ENCODE measurements at regions not wholly inside any gene's neighbourhood (a gene's known extent, or its start where the extent isn't known, plus 50 kb on each side); places are given as distances from the start of the nearest gene placed in this dataset.
"Not testable (repeated sequence)": the region's sequence is repeated elsewhere in the genome, so short reads cannot be mapped to it uniquely, and the experiment has no call there.

DNA sequence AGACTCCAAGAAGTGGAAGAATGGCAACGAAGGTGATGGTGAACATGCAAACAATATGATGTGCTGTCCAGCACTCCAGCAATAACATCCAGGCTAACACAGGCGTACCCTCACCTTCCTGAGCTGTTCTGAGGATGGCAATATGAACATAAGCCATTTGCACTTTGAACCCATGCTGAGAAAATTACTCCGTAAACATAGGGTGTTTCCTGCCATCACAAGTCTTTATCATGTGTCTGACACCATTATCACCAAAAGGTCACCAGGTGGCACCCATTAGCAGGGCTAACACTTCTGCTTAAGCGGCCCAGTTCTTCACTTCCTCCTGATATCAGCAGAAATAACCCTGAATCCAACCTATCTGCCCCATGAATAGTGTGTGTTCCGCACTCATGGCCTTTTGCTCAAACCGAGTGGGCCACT, 482.8 kb downstream of the MED13L start:
- DNase-seq (ENCODE audit: low read depth), result no peak

DNA sequence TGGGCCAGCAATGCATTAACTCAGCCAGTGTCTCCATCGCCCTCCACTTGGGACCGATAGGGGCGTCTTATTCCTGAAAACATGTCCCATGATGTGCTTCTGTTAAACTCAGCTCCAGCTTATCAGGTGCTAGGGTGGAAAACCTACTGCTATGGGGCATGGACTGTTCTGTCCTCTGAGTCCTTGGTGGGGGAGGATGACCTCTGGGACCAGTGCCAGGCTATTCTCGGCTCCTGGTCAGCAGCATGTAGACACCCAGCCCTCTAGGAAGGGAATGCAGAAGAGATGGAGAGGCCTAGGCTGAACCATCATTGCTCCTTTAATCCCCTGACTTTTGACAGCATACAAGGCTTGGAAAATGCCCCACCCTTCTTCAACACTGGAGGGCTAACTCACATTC, 486.2 kb downstream of the MED13L start:
- no peak for DNase-seq (ENCODE audit: low read depth)
- H3K4me3 ChIP-seq (replicated peaks; ENCODE audit: low read depth, low read length), result no peak overlapping the region
- TF ChIP-seq, protein P1, sequence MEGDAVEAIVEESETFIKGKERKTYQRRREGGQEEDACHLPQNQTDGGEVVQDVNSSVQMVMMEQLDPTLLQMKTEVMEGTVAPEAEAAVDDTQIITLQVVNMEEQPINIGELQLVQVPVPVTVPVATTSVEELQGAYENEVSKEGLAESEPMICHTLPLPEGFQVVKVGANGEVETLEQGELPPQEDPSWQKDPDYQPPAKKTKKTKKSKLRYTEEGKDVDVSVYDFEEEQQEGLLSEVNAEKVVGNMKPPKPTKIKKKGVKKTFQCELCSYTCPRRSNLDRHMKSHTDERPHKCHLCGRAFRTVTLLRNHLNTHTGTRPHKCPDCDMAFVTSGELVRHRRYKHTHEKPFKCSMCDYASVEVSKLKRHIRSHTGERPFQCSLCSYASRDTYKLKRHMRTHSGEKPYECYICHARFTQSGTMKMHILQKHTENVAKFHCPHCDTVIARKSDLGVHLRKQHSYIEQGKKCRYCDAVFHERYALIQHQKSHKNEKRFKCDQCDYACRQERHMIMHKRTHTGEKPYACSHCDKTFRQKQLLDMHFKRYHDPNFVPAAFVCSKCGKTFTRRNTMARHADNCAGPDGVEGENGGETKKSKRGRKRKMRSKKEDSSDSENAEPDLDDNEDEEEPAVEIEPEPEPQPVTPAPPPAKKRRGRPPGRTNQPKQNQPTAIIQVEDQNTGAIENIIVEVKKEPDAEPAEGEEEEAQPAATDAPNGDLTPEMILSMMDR (IDR thresholded peaks at IDR 0.05; ENCODE audit: low read length, missing control alignments), result no peak

More for the DNA sequence above, 482.8 kb downstream of the MED13L start:
- no peak overlapping the region for H3K4me3 ChIP-seq (replicated peaks; ENCODE audit: low read depth, low read length)
- TF ChIP-seq, protein P1 (IDR thresholded peaks at IDR 0.05; ENCODE audit: low read length, missing control alignments), result no peak

DNA sequence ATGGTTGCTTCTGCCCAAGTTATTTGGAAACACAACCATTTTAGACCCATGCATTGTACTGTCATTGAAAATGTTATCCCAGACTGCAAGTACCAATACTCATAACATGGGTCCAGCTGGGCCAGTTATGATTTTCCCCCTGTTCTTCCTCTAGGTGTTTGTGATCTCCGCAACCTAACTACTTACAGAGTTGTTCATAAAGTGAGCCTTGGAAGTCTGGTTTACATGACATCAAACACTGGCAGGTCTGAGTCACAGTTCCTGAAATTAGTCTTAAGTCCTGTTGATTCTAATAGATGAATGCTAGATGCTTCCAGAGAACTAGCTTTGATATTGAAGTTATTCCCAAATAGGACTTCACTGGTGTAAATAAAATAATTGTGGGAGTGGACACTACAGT, 487.0 kb downstream of the MED13L start:
- no peak overlapping the region for H3K4me3 ChIP-seq (replicated peaks; ENCODE audit: low read depth, low read length)
- no peak for DNase-seq (ENCODE audit: low read depth)
- TF ChIP-seq, protein P1 (IDR thresholded peaks at IDR 0.05; ENCODE audit: low read length, missing control alignments), result no peak

DNA sequence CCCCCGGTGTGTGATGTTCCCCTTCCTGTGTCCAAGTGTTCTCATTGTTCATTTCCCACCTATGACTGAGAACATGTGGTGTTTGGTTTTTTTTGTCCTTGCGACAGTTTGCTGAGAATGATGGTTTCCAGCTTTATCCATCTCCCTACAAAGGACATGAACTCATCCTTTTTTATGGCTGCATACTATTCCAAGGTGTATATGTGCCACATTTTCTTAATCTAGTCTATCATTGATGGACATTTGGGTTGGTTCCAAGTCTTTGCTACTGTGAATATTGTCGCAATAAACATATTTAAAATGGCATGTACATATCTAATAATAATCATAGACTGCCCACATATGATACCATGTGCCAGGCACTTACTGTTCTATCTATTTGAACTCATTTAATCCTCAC, 491.0 kb downstream of the MED13L start:
- not testable (repeated sequence) for DNase-seq (ENCODE audit: low read depth); H3K4me3 ChIP-seq (replicated peaks; ENCODE audit: low read depth, low read length)

DNA sequence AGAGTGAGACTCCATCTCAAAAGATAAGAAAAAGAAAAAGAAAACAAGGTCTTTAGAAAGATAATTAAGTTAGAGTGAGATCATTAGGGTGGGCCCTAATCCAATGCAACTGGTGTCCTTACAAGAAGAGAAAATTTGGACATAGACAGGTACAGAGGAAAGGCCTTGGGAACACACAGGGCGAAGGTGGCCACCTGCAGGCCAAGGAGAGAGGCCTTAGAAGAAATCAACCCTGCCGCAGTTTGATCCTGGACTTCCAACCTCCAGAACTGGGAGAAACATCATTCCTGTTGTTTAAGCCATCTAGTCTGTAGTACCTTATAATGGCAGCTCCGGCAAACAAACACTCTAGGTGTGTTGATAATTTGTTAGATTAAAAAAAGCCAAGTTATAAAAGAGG, 491.9 kb downstream of the MED13L start:
- H3K4me3 ChIP-seq (replicated peaks; ENCODE audit: low read depth, low read length), result no peak overlapping the region
- TF ChIP-seq, protein P1 (IDR thresholded peaks at IDR 0.05; ENCODE audit: low read length, missing control alignments), result no peak
- DNase-seq (ENCODE audit: low read depth), result no peak

DNA sequence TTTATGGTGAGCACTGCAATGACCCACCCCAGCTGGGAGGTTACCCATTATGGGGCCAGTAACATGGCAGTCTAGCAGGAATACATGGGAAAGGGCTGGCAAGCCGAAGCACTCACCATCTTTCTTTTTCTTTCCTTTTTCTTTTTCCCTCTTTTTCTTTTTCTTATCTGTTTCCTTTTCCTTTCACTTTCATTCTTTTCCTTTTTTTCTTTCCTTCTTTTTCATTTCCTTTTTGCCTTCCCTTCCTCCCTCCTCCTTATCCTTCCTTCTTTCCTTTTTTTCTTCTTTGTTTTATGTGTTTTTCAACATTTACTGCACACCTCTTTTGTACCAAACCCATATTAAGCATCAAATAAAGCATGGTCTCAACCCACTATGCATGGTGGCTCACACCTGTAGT, 501.1 kb downstream of the MED13L start:
- H3K4me3 ChIP-seq (replicated peaks; ENCODE audit: low read depth, low read length), result no peak overlapping the region
- no peak for DNase-seq (ENCODE audit: low read depth)
- TF ChIP-seq, protein P1 (IDR thresholded peaks at IDR 0.05; ENCODE audit: low read length, missing control alignments), result no peak

DNA sequence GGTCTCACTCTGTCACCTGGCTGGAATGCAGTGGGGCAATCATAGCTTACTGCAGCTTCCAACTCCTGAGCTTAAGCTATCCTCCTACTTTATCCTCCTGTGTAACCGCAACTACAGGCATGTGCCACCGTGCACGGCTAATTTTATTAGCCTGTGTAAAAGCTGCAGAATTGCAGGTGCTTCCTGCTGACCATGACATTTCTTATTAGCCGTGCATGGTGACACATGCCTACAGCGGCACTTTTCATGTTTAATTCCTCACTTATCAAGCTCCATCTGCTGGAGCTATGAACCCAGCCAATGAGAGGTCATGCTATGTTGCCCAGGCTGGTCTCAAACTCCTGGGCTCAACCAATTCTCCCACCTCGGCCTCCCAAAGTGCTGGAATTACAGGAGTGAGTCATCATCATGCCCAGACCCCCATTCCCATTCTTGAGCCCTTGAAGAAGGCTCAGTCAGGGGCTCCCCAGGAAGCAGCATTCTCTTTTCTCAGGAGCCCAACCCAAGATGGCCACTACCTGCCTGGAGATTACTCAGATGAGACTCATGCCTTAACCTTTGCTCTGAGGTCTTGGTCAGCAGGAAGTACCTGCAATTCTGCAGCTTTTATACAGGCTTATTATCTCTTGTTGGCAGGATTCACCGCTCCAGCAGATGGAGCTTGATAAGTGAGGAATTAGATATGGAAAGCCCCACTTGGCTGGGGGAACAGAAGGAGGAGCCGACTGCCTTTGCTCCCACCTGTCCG, 503.2 kb downstream of the MED13L start:
- H3K4me3 ChIP-seq (replicated peaks; ENCODE audit: low read depth, low read length), result no peak overlapping the region
- no peak for DNase-seq (ENCODE audit: low read depth)
- TF ChIP-seq, protein P1 (IDR thresholded peaks at IDR 0.05; ENCODE audit: low read length, missing control alignments), result no peak
